ENCODE measurements at regions not wholly inside any gene's neighbourhood (a gene's known extent, or its start where the extent isn't known, plus 50 kb on each side); places are given as distances from the start of the nearest gene placed in this dataset.

- no peak for DNase-seq
Measured at GRCh38 chr15:85942632-85943031, 137.0 kb upstream of the AGBL1 start.

GRCh38 chr15:85943151-85943550, 136.5 kb upstream of the AGBL1 start:
- no peak for DNase-seq

- no peak for DNase-seq
Measured at GRCh38 chr15:85943791-85944190, 135.9 kb upstream of the AGBL1 start.

GRCh38 chr15:85947021-85947420, 132.7 kb upstream of the AGBL1 start:
- DNase-seq = no peak

GRCh38 chr15:85947936-85948335, 131.7 kb upstream of the AGBL1 start:
- no peak for DNase-seq

- no peak for DNase-seq
Measured at GRCh38 chr15:85950101-85950500, 129.6 kb upstream of the AGBL1 start.

GRCh38 chr15:85954586-85954985, 125.1 kb upstream of the AGBL1 start:
- no peak for DNase-seq

- no peak for DNase-seq
Measured at GRCh38 chr15:85955501-85956391, 123.9 kb upstream of the AGBL1 start.

GRCh38 chr15:85956532-85957275, 123.0 kb upstream of the AGBL1 start:
- DNase-seq = no peak

GRCh38 chr15:85959611-85960010, 120.1 kb upstream of the AGBL1 start:
- no peak for DNase-seq

GRCh38 chr15:85960381-85960780, 119.3 kb upstream of the AGBL1 start:
- no peak for DNase-seq

- no peak for DNase-seq
Measured at GRCh38 chr15:85961821-85962220, 117.8 kb upstream of the AGBL1 start.

GRCh38 chr15:85963262-85963760, 116.4 kb upstream of the AGBL1 start:
- DNase-seq = no peak

- DNase-seq = no peak
Measured at GRCh38 chr15:85964471-85964870, 115.2 kb upstream of the AGBL1 start.

GRCh38 chr15:85967553-85967952, 112.1 kb upstream of the AGBL1 start:
- DNase-seq = no peak

GRCh38 chr15:85972805-85973540, 106.7 kb upstream of the AGBL1 start:
- no peak for DNase-seq

- DNase-seq = no peak
Measured at GRCh38 chr15:85973584-85974347, 105.9 kb upstream of the AGBL1 start.

GRCh38 chr15:85974348-85974705, 105.3 kb upstream of the AGBL1 start:
- DNase-seq = peak; percentile 13

GRCh38 chr15:85974742-85975141, 104.9 kb upstream of the AGBL1 start:
- no peak for DNase-seq

GRCh38 chr15:85976102-85976501, 103.6 kb upstream of the AGBL1 start:
- no peak for DNase-seq

GRCh38 chr15:85976986-85977385, 102.7 kb upstream of the AGBL1 start:
- peak; percentile 57 for DNase-seq

- DNase-seq = no peak
Measured at GRCh38 chr15:85977586-85977985, 102.1 kb upstream of the AGBL1 start.
